HCT116 (cell line): ENCODE measurements at regions not wholly inside any gene's neighbourhood (a gene's known extent, or its start where the extent isn't known, plus 50 kb on each side); places are given as distances from the start of the nearest gene placed in this dataset.

Experiments used
- ATAC-seq: fragments of 200-7000 bp; cut with Tn5 transposase; 2 replicates; pipeline ENCODE4 v1.9.1; 2020; ENCODE audit warnings: mild to moderate bottlenecking, moderate library complexity
- BruUV-seq: library from RNA; stranded (reverse); fragments of 400-500 nt; replicated peaks from 2 replicates; lab custom pipeline; 2021; lab: Mats Ljungman, UMichigan
- CTCF ChIA-PET: fragments of 300-600 bp; sonication (Branson Sonifier 250); formaldehyde crosslinking; loops from one replicate; lab custom pipeline; 2021; ENCODE audit warnings: antibody characterized with exemption; lab: Charles Lee
- POLR2A ChIA-PET: fragments of 300-600, 350-600 bp; sonication (Branson Sonifier 250); formaldehyde crosslinking; loops from one replicate; lab custom pipeline; 2021; ENCODE audit warnings: antibody characterized with exemption; lab: Charles Lee
- RAD21 ChIA-PET, 2 experiments: fragments of 300-600 bp; sonication (Branson Sonifier 250); formaldehyde crosslinking; loops; one replicate each; lab custom pipeline; 2023; ENCODE audit warnings: low total read pairs in 2 of 2; ENCODE audit not compliant: uncharacterized antibody in 2 of 2, unreplicated experiment in 2 of 2, low non-redundant PET in 1 of 2; lab: Charles Lee
- DNase-seq: peaks from one replicate; pipeline ENCODE4 v3.0.0-alpha.2; 2010; ENCODE audit warnings: low read depth, low spot score
- H2AFZ ChIP-seq: fragments of 200-600 bp; shearing (Covaris generic), sonication (generic); 2 replicates; pipeline ENCODE4 v1.6.1; 2017; ENCODE audit warnings: low read depth, mixed run types, mixed read lengths, antibody characterized with exemption, low read length; ENCODE audit not compliant: poor library complexity, severe bottlenecking
- H3K27ac ChIP-seq: 2 replicates; pipeline ENCODE4 v1.5.1; 2012; ENCODE audit warnings: low read depth, low read length
- H3K27me3 ChIP-seq: fragments of 200-600 bp; sonication (generic); 2 replicates; pipeline ENCODE4 v1.6.1; 2016; ENCODE audit warnings: mixed run types, low read length, mixed read lengths; ENCODE audit not compliant: insufficient read depth
- H3K36me3 ChIP-seq, 2 experiments: fragments of 200-500 bp in 1 of 2; fragments of 200-600 bp in 1 of 2; sonication (Bioruptor generic) in 1 of 2; sonication (generic) in 1 of 2; 2 replicates each; pipeline versions ENCODE4 v1.5.1 to v1.6.1; 2014 to 2016; ENCODE audit warnings: low read length in 2 of 2, inconsistent platforms in 1 of 2, mixed read lengths in 1 of 2, mixed run types in 1 of 2; ENCODE audit not compliant: insufficient read depth in 2 of 2, control insufficient read depth in 1 of 2
- H3K4me1 ChIP-seq, 2 experiments: fragments of 200-600 bp in 1 of 2; sonication (generic) in 1 of 2; 2 replicates each; pipeline versions ENCODE4 v1.5.1 to v1.6.1; 2012 to 2017; ENCODE audit warnings: low read length in 2 of 2, inconsistent platforms in 1 of 2, mild to moderate bottlenecking in 1 of 2, mixed read lengths in 1 of 2, mixed run types in 1 of 2, moderate library complexity in 1 of 2; ENCODE audit not compliant: insufficient read depth in 2 of 2, control insufficient read depth in 1 of 2
- H3K4me2 ChIP-seq: fragments of 200-600 bp; sonication (generic); 2 replicates; pipeline ENCODE4 v1.6.1; 2017; ENCODE audit warnings: mixed run types, low read length, mixed read lengths
- H3K4me3 ChIP-seq, 2 experiments: fragments of 200-600 bp in 1 of 2; sonication (generic) in 1 of 2; replicated peaks in 1 of 2; 2 replicates each; pipeline ENCODE4 v1.5.1; 2011 to 2016; ENCODE audit warnings: low read length in 2 of 2, control low read depth in 1 of 2, low read depth in 1 of 2, mild to moderate bottlenecking in 1 of 2, mixed read lengths in 1 of 2, mixed run types in 1 of 2
- H3K79me2 ChIP-seq: fragments of 200-600 bp; sonication (generic); 2 replicates; pipeline ENCODE4 v1.6.1; 2017; ENCODE audit warnings: mild to moderate bottlenecking, mixed run types, low read length, moderate library complexity, mixed read lengths; ENCODE audit not compliant: insufficient read depth
- H3K9ac ChIP-seq: fragments of 200-600 bp; sonication (generic); 2 replicates; pipeline ENCODE4 v1.6.1; 2016; ENCODE audit warnings: low read length, mixed read lengths
- H3K9me2 ChIP-seq: fragments of 200-600 bp; sonication (generic), shearing (Covaris generic); 2 replicates; pipeline ENCODE4 v1.6.1; 2017; ENCODE audit warnings: mixed run types, mild to moderate bottlenecking, moderate library complexity; ENCODE audit not compliant: insufficient read depth
- H3K9me3 ChIP-seq, 2 experiments: fragments of 200-500 bp in 1 of 2; fragments of 200-600 bp in 1 of 2; sonication (Bioruptor generic) in 1 of 2; sonication (generic) in 1 of 2; 2 replicates each; pipeline ENCODE4 v1.6.1; 2014 to 2017; ENCODE audit warnings: low read length in 2 of 2, mixed read lengths in 2 of 2, inconsistent platforms in 1 of 2, low read depth in 1 of 2, mild to moderate bottlenecking in 1 of 2, mixed run types in 1 of 2, moderate library complexity in 1 of 2; ENCODE audit not compliant: control insufficient read depth in 1 of 2, insufficient read depth in 1 of 2
- H4K20me1 ChIP-seq: fragments of 200-600 bp; sonication (generic), shearing (Covaris generic); 2 replicates; pipeline ENCODE4 v1.6.1; 2017; ENCODE audit warnings: mixed run types, mild to moderate bottlenecking, moderate library complexity; ENCODE audit not compliant: insufficient read depth
- ATF3 ChIP-seq: IDR thresholded peaks from 2 replicates; pipeline ENCODE4 v1.6.1; 2012
- CEBPB ChIP-seq: IDR thresholded peaks from 2 replicates; pipeline ENCODE4 v1.6.1; 2012; ENCODE audit warnings: low read depth
- CTCF ChIP-seq, 3 experiments: fragments of 200-600 bp in 1 of 3; sonication (generic) in 1 of 3; IDR thresholded peaks in 2 of 3; conservative IDR thresholded peaks in 1 of 3; 2 replicates each; pipeline ENCODE4 v1.5.1; 2012 to 2017; ENCODE audit warnings: low read depth in 2 of 3, low read length in 2 of 3, antibody characterized with exemption in 1 of 3, borderline replicate concordance in 1 of 3, control low read depth in 1 of 3, mild to moderate bottlenecking in 1 of 3, mixed read lengths in 1 of 3, mixed run types in 1 of 3, moderate library complexity in 1 of 3; ENCODE audit not compliant: insufficient read depth in 1 of 3
- ELF1 ChIP-seq: IDR thresholded peaks from 2 replicates; pipeline ENCODE4 v1.6.1; 2012; ENCODE audit warnings: low read depth, borderline replicate concordance
- EZH2 ChIP-seq: fragments of 200-600 bp; sonication (generic); IDR thresholded peaks from 2 replicates; pipeline ENCODE4 v1.6.1; 2017; ENCODE audit warnings: antibody characterized with exemption, mixed run types
- EZH2phosphoT487 ChIP-seq: fragments of 200-600 bp; IDR thresholded peaks from 2 replicates; pipeline ENCODE4 v1.6.1; 2018; ENCODE audit warnings: antibody characterized with exemption, borderline replicate concordance
- MAX ChIP-seq: IDR thresholded peaks from 2 replicates; pipeline ENCODE4 v1.6.1; 2012
- POLR2A ChIP-seq: IDR thresholded peaks from 2 replicates; pipeline ENCODE4 v1.7.0; 2011; ENCODE audit warnings: borderline replicate concordance; ENCODE audit not compliant: insufficient read depth, insufficient read length; ENCODE audit errors: extremely low read depth
- POLR2AphosphoS5 ChIP-seq: IDR thresholded peaks from 2 replicates; pipeline ENCODE4 v1.6.1; 2011; ENCODE audit warnings: mild to moderate bottlenecking, low read depth, low read length, moderate library complexity
- SP1 ChIP-seq: IDR thresholded peaks from 2 replicates; pipeline ENCODE4 v1.6.1; 2012; ENCODE audit warnings: low read depth
- YY1 ChIP-seq: IDR thresholded peaks from 2 replicates; pipeline ENCODE4 v1.6.1; 2011; ENCODE audit warnings: low read length, low read depth, moderate library complexity, mild to moderate bottlenecking; ENCODE audit not compliant: insufficient replicate concordance; ENCODE audit errors: extremely low read depth
- ZBTB33 ChIP-seq: IDR thresholded peaks from 2 replicates; pipeline ENCODE4 v1.6.1; 2011; ENCODE audit warnings: mild to moderate bottlenecking, low read length, moderate library complexity; ENCODE audit not compliant: insufficient replicate concordance; ENCODE audit errors: extremely low read depth
- ZNF274 ChIP-seq: fragments of 200-500 bp; sonication (Bioruptor generic); IDR thresholded peaks from 2 replicates; pipeline ENCODE4 v1.6.1; 2014; ENCODE audit warnings: mild to moderate bottlenecking, low read depth, low read length, inconsistent platforms
- intact Hi-C: fragments of 100-400 bp; cut with micrococcal nuclease; formaldehyde crosslinking; loops from 2 replicates; pipeline ENCODE4 v1.10.0; 2022

- RAD21 ChIA-PET, result no interaction called here
- ATAC-seq, result no peak
- Histone ChIP-seq H3K4me2 (no peak overlapping the region), H3K79me2 (no peaks in the 10 kb centered on the region), H3K4me1 (peaks cover 0 to 12% of the 10 kb centered on the region in 2 experiments; a peak in 2 of 4 replicates), H3K9me3 (no peaks in the 10 kb centered on the region), H4K20me1 (no peaks in the 10 kb centered on the region), H3K27me3 (no peaks in the 10 kb centered on the region), H3K9me2 (no peaks in the 10 kb centered on the region), H3K27ac (no peak overlapping the region), H3K36me3 (no peaks in the 10 kb centered on the region), H3K4me3 (no peak overlapping the region), H3K9ac (no peak overlapping the region), H2AFZ (no peak overlapping the region)
- intact Hi-C loops, result no loop called here
- no peak for DNase-seq
- POLR2A ChIA-PET, result no interaction called here
- BruUV-seq, result no TSS peak
- no peak for TF ChIP-seq MAX
- TF ChIP-seq ZBTB33, result no peak
- TF ChIP-seq ELF1, result no peak
- TF ChIP-seq EZH2, result no peak
- no peak for TF ChIP-seq POLR2A
- no peak for TF ChIP-seq EZH2phosphoT487
- no peak for TF ChIP-seq ATF3
- no peak for TF ChIP-seq YY1
- no peak for TF ChIP-seq ZNF274
- no peak for TF ChIP-seq CEBPB
- TF ChIP-seq CTCF (IDR thresholded peaks at IDR 0.05 in 2 of 3, conservative IDR thresholded peaks at IDR 0.05 in 1 of 3; ENCODE audit: borderline replicate concordance in 1 of 3, insufficient read depth in 1 of 3, low read depth in 2 of 3, low read length in 2 of 3), result no peak
- no peak for TF ChIP-seq POLR2AphosphoS5
- TF ChIP-seq SP1, result no peak
- CTCF ChIA-PET, result no interaction called here
Measured at GRCh38 chr2:215790523-215791421, 222.6 kb downstream of the MREG start.
